Putamen (tissue), 1 donor: ENCODE measurements at regions not wholly inside any gene's neighbourhood (a gene's known extent, or its start where the extent isn't known, plus 50 kb on each side); places are given as distances from the start of the nearest gene placed in this dataset.
"Not testable (repeated sequence)": the region's sequence is repeated elsewhere in the genome, so short reads cannot be mapped to it uniquely, and the experiment has no call there.

Experiments
- DNase-seq: peaks from one replicate; pipeline ENCODE4 v3.0.0-alpha.2; 2016; ENCODE audit warnings: low spot score

GRCh38 chr16:19980632-19981265 is 92.9 kb downstream of the GPR139 start:
- DNase-seq, result no peak

- DNase-seq, result no peak
These were observed 94.1 kb downstream of the GPR139 start for GRCh38 chr16:19979638-19980037.

- DNase-seq, result no peak
These were observed 90.0 kb upstream of the GPRC5B start for GRCh38 chr16:19974607-19975006.

- DNase-seq, result no peak
These were observed 87.5 kb upstream of the GPRC5B start for GRCh38 chr16:19972111-19972510.

GRCh38 chr16:19968891-19969683 is 84.4 kb upstream of the GPRC5B start:
- no peak for DNase-seq

GRCh38 chr16:19967963-19968362 is 83.3 kb upstream of the GPRC5B start:
- DNase-seq, result no peak

GRCh38 chr16:19967561-19967960 is 82.9 kb upstream of the GPRC5B start:
- DNase-seq, result no peak

GRCh38 chr16:19963301-19963700 is 78.7 kb upstream of the GPRC5B start:
- DNase-seq, result peak; percentile 2

- DNase-seq, result no peak
These were observed 75.5 kb upstream of the GPRC5B start for GRCh38 chr16:19960183-19960582.

- no peak for DNase-seq
These were observed 75.1 kb upstream of the GPRC5B start for GRCh38 chr16:19959736-19960135.

GRCh38 chr16:19955896-19956295 is 71.2 kb upstream of the GPRC5B start:
- DNase-seq, result not testable (repeated sequence)

- DNase-seq, result not testable (repeated sequence)
These were observed 70.4 kb upstream of the GPRC5B start for GRCh38 chr16:19955084-19955483.

GRCh38 chr16:19948186-19949104 is 63.8 kb upstream of the GPRC5B start:
- DNase-seq, result no peak

GRCh38 chr16:19945934-19946333 is 61.3 kb upstream of the GPRC5B start:
- no peak for DNase-seq

GRCh38 chr16:19940195-19940594 is 55.5 kb upstream of the GPRC5B start:
- no peak for DNase-seq

- no peak for DNase-seq
These were observed 54.9 kb upstream of the GPRC5B start for GRCh38 chr16:19939553-19939952.

GRCh38 chr16:19938536-19938935 is 53.9 kb upstream of the GPRC5B start:
- DNase-seq, result no peak

GRCh38 chr16:19936441-19936840 is 51.8 kb upstream of the GPRC5B start:
- no peak for DNase-seq

- no peak for DNase-seq
These were observed 51.0 kb upstream of the GPRC5B start for GRCh38 chr16:19935694-19936093.
